Common myeloid progenitor, CD34-positive (primary cell): ENCODE measurements at regions not wholly inside any gene's neighbourhood (a gene's known extent, or its start where the extent isn't known, plus 50 kb on each side); places are given as distances from the start of the nearest gene placed in this dataset.
"Not testable (repeated sequence)": the region's sequence is repeated elsewhere in the genome, so short reads cannot be mapped to it uniquely, and the experiment has no call there.

Source experiments
- CTCF ChIA-PET: fragments of 350-600 bp; sonication (Branson Sonifier 250); formaldehyde crosslinking; loops from one replicate; lab custom pipeline; 2021; ENCODE audit warnings: antibody characterized with exemption; lab: Charles Lee
- POLR2A ChIA-PET: fragments of 350-600 bp; sonication (Branson Sonifier 250); formaldehyde crosslinking; loops from one replicate; lab custom pipeline; 2021; ENCODE audit warnings: antibody characterized with exemption; lab: Charles Lee
- DNase-seq, 3 donors: peaks; one replicate each; pipeline versions ENCODE4 v3.0.0 to v3.0.0-alpha.2; 2013
- H3K27ac ChIP-seq, 2 experiments: 1 replicate in 1 of 2; 2 replicates in 1 of 2; pipeline ENCODE4 v1.7.0; 2013; ENCODE audit warnings: inconsistent platforms in 2 of 2, low read length in 2 of 2, mild to moderate bottlenecking in 2 of 2, low read depth in 1 of 2, moderate library complexity in 1 of 2; ENCODE audit not compliant: severe bottlenecking in 2 of 2, insufficient read depth in 1 of 2, poor library complexity in 1 of 2
- H3K27me3 ChIP-seq, 5 experiments: replicated peaks in 2 of 5; 1 replicate in 3 of 5; 2 replicates in 2 of 5; pipeline versions ENCODE4 v1.6.1 to v1.7.0; 2013; ENCODE audit warnings: low read length in 4 of 5, mild to moderate bottlenecking in 2 of 5, moderate library complexity in 2 of 5, inconsistent platforms in 1 of 5; ENCODE audit not compliant: insufficient read depth in 5 of 5, control insufficient read depth in 4 of 5
- H3K36me3 ChIP-seq, 4 experiments: 1 replicate in 2 of 4; 2 replicates in 2 of 4; pipeline versions ENCODE4 v1.6.1 to v1.7.0; 2013; ENCODE audit warnings: low read length in 3 of 4, control low read depth in 1 of 4, mild to moderate bottlenecking in 1 of 4; ENCODE audit not compliant: control insufficient read depth in 4 of 4, insufficient read depth in 4 of 4
- H3K4me1 ChIP-seq, 4 experiments: 1 replicate in 3 of 4; 2 replicates in 1 of 4; pipeline versions ENCODE4 v1.6.1 to v1.7.1; 2013; ENCODE audit warnings: low read length in 3 of 4, mild to moderate bottlenecking in 3 of 4, control low read depth in 1 of 4, inconsistent platforms in 1 of 4, moderate library complexity in 1 of 4; ENCODE audit not compliant: control insufficient read depth in 4 of 4, insufficient read depth in 4 of 4; ENCODE audit errors: control extremely low read depth in 1 of 4
- H3K4me3 ChIP-seq, 7 experiments: 1 replicate in 4 of 7; 2 replicates in 3 of 7; pipeline versions ENCODE4 v1.5.1 to v1.7.0; 2013; ENCODE audit warnings: mild to moderate bottlenecking in 7 of 7, low read length in 6 of 7, moderate library complexity in 6 of 7, inconsistent platforms in 2 of 7, low read depth in 2 of 7, control low read depth in 1 of 7; ENCODE audit not compliant: insufficient read depth in 4 of 7, control insufficient read depth in 1 of 7; ENCODE audit errors: extremely low read depth in 1 of 7
- H3K9me3 ChIP-seq, 5 experiments: 1 replicate in 4 of 5; 2 replicates in 1 of 5; pipeline versions ENCODE4 v1.6.1 to v1.7.1; 2013; ENCODE audit warnings: low read length in 4 of 5, mild to moderate bottlenecking in 2 of 5, inconsistent platforms in 1 of 5, low read depth in 1 of 5, moderate library complexity in 1 of 5; ENCODE audit not compliant: control insufficient read depth in 4 of 5, insufficient read depth in 2 of 5; ENCODE audit errors: control extremely low read depth in 1 of 5
- WGBS: methylation state at CpG from one replicate; pipeline ENCODE4 v1.1.5; 2013; ENCODE audit not compliant: insufficient coverage; 5-methylcytosine and 5-hydroxymethylcytosine counted together

DNA sequence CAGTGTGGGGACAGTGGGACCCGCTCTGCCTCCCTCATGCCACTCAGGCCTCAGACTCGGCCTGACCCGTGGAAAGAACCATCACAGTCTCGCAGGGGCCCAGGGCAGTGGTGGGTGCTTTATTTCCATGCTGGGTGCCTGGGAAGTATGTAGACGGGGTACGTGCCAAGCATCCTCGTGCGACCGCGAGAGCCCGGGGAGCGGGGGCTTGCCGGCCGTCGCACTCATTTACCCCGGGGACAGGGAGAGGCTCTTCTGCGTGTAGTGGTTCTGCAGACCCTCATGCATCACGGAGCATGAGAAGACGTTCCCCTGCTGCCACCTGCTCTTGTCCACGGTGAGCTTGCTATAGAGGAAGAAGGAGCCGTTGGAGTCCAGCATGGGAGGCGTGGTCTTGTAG is 141.6 kb downstream of the TMEM121 start:
- H3K4me3 ChIP-seq, H3K36me3 ChIP-seq, DNase-seq, CTCF ChIA-PET, H3K9me3 ChIP-seq, H3K27ac ChIP-seq, H3K4me1 ChIP-seq, H3K27me3 ChIP-seq, POLR2A ChIA-PET: not testable (repeated sequence)
- WGBS, result 88% methylated on average over 7 of the region's 22 CpGs

DNA sequence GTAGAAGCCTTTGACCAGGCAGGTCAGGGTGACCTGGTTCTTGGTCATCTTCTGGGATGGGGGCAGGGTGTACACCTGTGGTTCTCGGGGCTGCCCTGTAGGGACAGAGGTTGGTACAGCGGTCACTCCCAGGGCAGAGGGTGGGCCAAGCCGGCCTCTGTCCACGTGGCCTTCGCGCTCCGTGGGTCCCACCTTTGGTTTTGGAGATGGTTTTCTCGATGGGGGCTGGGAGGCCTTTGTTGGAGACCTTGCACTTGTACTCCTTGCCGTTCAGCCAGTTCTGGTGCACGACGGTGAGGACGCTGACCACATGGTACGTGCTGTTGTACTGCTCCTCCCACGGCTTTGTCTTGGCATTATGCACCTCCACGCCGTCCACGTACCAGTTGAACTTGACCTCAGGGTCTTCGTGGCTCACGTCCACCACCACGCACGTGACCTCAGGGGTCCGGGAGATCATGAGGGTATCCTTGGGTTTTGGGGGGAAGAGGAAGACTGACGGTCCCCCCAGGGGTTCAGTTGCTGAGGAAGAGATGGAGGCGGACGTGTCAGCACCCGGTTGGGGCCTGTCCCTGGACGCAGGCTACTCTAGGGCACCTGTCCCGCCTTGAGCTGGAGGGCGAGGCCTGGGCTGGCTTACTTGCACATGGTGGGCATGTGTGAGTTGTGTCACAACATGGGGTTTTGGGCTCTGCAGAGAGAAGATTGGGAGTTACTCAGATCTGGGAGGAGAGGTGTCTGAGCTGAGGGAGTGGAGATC is 142.3 kb downstream of the TMEM121 start:
- 91% methylated on average over 23 of the region's 29 CpGs for WGBS

DNA sequence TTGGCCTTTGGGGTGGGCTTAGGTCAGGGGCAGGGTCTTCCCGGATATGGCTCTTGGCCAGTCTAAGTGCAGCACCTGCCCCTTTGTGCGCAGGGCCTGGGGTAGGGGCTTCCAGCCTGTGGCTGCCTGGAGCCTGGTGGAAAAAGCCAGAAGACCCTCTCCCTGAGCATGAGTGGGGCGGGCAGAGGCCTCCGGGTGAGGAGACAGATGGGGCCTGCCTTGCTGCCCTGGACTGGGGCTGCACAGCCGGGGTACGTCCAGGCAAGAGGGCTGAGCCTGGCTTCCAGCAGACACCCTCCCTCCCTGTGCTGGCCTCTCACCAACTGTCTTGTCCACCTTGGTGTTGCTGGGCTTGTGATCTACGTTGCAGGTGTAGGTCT is 142.8 kb downstream of the TMEM121 start:
- H3K36me3 ChIP-seq, H3K4me1 ChIP-seq, POLR2A ChIA-PET, CTCF ChIA-PET, H3K4me3 ChIP-seq, H3K27ac ChIP-seq, DNase-seq, H3K27me3 ChIP-seq, H3K9me3 ChIP-seq: not testable (repeated sequence)
- 88% methylated on average over 3 of the region's 7 CpGs for WGBS

More for the DNA sequence above, 142.3 kb downstream of the TMEM121 start:
- H3K36me3 ChIP-seq, H3K9me3 ChIP-seq, H3K4me1 ChIP-seq, DNase-seq, POLR2A ChIA-PET, H3K27me3 ChIP-seq, CTCF ChIA-PET, H3K27ac ChIP-seq, H3K4me3 ChIP-seq: not testable (repeated sequence)

DNA sequence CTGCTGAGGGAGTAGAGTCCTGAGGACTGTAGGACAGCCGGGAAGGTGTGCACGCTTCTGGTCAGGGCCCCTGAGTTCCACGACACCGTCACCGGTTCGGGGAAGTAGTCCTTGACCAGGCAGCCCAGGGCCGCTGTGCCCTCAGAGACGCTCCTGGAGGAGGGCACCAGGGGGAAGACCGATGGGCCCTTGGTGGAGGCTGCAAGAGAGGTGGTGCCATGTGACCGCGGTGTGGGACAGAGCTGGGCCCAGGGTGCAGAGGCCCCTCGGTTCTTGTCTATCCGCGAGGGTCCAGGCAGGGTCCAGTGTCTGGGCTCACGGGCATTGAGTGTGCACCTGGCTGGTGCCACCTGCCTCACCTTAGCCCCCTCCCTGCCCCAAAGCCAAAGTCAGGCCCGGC is 143.3 kb downstream of the TMEM121 start:
- DNase-seq, POLR2A ChIA-PET, H3K27me3 ChIP-seq, H3K27ac ChIP-seq, H3K4me1 ChIP-seq, H3K36me3 ChIP-seq, H3K4me3 ChIP-seq, CTCF ChIA-PET, H3K9me3 ChIP-seq: not testable (repeated sequence)
- 99% methylated on average over 8 of the region's 16 CpGs for WGBS

DNA sequence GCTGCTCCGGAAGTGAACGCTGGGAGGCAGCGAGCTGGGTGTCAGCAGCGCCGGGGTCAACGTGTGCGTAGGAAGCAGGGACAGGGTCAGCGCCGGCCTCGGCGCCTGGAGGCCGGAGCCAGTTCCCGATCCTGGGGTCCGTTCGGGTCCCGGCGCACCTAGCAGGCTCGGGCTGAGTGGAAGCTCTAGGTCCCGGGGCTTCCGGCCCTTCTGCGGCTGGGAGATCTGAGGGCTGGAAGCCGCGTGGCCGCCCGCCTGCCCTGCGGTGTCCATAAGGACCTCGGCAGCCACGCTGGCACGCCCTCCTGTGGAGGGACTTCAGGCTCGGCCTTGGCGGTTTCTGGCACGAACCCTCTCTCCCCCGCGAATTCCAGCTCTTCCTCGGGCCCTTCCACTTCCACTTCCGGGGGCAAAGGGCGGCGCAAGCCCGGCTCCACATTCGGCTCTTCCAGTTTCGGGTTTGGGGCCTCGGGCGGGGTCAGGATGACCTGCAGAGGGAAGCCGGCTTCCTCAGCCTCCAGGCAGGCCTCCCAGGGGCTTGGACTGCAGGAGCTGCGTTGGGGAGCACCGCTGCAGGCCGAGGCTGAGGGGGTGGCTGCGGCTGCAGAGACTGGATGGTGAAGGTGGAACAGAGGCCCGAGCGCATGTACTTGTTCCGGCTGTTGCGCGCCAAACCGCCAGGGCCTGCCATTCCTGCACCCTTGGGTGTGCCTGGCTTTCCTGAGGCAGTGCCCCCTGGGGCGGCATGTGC is 146.2 kb downstream of the TMEM121 start:
- CTCF ChIA-PET, H3K4me1 ChIP-seq, H3K36me3 ChIP-seq, POLR2A ChIA-PET, DNase-seq, H3K4me3 ChIP-seq, H3K27ac ChIP-seq, H3K27me3 ChIP-seq, H3K9me3 ChIP-seq: not testable (repeated sequence)
- 92% methylated on average over 3 of the region's 55 CpGs for WGBS

DNA sequence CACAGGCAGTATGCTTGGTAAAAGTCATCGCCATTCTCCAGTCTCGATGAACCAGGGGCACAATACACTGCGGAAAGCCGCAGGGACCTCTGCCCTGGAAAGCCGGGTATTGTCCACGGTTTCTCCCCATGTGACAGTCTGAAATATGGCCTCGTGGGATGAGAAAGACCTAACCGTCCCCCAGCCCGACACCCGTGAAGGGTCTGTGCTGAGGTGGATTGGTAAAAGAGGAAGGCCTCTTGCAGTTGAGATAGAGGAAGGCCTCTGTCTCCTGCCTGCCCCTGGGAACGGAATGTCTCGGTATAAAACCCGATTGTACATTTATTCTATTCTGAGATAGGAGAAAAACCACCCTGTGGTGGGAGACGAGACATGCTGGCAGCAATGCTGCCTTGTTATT is 149.1 kb downstream of the TMEM121 start:
- H3K4me1 ChIP-seq, H3K27ac ChIP-seq, H3K27me3 ChIP-seq, H3K4me3 ChIP-seq, H3K36me3 ChIP-seq, POLR2A ChIA-PET, H3K9me3 ChIP-seq, DNase-seq: not testable (repeated sequence)
- 78% methylated on average over 4 of the region's 14 CpGs for WGBS
- CTCF ChIA-PET, result interaction anchor here (0.9 kb wide), 1 partner anchor 252 kb away, joined by 3 read pairs; no protein-coding TSS in a partner anchor

DNA sequence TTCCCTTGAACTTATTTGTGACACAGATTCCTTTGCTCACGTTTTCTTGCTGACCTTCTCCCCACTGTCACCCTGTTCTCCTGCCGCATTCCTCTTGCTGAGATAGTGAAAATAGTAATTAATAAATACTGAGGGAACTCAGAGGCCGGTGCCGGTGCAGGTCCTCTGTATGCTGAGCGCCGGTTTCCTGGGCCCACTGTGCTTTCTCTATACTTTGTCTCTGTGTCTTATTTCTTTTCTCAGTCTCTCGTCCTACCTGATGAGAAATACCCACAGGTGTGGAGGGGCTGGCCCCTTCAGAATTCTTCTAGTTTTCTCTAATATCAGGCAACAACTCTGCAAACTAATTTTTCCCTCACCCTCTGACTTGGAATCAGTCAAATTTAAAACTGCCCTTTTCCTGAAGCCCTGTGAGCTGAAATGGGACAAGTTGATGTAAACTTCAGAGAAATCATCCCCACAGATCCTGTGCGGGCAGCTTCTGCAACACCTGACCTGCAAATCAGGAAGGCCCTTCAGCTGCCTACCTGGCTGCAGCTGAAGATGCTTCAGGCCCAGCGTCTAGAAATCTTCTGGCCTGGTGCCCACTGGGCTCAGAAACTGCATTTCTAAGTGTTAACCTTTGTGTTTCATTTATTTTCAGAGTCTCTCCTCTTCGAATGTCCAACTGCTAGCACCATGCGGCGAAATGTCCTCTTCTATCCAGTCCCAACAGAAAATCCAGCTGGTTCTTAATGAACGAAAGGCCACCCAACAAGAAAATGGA is 149.7 kb downstream of the TMEM121 start:
- POLR2A ChIA-PET, H3K36me3 ChIP-seq, DNase-seq, H3K27me3 ChIP-seq, H3K4me3 ChIP-seq, H3K27ac ChIP-seq, H3K9me3 ChIP-seq, H3K4me1 ChIP-seq: not testable (repeated sequence)
- 91% methylated on average over 5 of the region's 13 CpGs for WGBS
- CTCF ChIA-PET, result interaction anchor here (0.8 to 1.5 kb wide), 4 partner anchors 73 to 293 kb away, joined by 3 to 4 read pairs (median 3); no protein-coding TSS in a partner anchor
